GM12864 (cell line): ENCODE measurements at regions not wholly inside any gene's neighbourhood (a gene's known extent, or its start where the extent isn't known, plus 50 kb on each side); places are given as distances from the start of the nearest gene placed in this dataset.

Experiments
- DNase-seq: peaks from one replicate; pipeline ENCODE4 v3.0.0-alpha.2; 2011; ENCODE audit warnings: low read depth
- H3K4me3 ChIP-seq: 2 replicates; pipeline ENCODE4 v1.5.1; 2011; ENCODE audit warnings: mild to moderate bottlenecking, low read depth, low read length, control low read depth
- TF ChIP-seq, protein P1 (sequence below): IDR thresholded peaks from 2 replicates; pipeline ENCODE4 v1.5.1; 2011; ENCODE audit warnings: low read depth, mild to moderate bottlenecking, moderate library complexity, low read length, control low read depth, inconsistent platforms; ENCODE audit errors: missing control alignments

DNA sequence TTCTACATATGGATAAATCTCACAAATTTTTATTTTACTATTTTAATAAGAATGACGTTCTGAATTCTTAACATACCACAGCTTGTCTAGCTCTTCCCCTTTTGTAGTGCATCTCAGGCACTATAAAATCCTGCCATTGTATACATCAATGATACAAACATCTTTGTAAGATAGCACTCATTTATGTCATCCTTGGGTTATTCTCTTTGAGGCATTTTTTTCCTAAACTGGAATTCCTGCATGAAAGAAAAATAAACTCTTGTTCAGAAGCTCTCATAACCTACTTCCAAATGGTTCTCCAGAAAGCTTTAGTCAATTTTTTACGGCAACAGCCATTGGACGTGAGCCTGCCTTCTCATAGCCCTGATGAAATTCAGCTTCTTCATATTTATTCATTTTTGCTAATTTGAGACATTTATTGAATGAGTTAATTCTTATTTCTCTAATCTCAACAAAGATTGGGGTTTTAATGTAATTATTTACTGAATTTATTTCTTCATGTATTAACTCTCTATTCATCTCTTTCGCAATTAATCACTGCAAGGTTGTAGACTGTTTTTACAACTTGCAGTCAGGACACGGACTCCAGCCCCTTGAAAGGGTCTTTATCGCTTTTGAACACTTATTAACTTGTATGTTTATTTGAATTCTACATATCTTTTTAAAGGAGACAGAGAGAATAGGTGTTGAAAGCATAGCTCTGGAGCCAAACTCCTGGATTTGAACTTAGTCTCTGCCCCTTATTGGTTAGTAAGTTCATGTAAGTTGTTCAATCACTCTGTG lies 57.6 kb upstream of the PARD3B start:
- no peak overlapping the region for H3K4me3 ChIP-seq
- TF ChIP-seq, protein P1, sequence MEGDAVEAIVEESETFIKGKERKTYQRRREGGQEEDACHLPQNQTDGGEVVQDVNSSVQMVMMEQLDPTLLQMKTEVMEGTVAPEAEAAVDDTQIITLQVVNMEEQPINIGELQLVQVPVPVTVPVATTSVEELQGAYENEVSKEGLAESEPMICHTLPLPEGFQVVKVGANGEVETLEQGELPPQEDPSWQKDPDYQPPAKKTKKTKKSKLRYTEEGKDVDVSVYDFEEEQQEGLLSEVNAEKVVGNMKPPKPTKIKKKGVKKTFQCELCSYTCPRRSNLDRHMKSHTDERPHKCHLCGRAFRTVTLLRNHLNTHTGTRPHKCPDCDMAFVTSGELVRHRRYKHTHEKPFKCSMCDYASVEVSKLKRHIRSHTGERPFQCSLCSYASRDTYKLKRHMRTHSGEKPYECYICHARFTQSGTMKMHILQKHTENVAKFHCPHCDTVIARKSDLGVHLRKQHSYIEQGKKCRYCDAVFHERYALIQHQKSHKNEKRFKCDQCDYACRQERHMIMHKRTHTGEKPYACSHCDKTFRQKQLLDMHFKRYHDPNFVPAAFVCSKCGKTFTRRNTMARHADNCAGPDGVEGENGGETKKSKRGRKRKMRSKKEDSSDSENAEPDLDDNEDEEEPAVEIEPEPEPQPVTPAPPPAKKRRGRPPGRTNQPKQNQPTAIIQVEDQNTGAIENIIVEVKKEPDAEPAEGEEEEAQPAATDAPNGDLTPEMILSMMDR = no peak
- no peak for DNase-seq

DNA sequence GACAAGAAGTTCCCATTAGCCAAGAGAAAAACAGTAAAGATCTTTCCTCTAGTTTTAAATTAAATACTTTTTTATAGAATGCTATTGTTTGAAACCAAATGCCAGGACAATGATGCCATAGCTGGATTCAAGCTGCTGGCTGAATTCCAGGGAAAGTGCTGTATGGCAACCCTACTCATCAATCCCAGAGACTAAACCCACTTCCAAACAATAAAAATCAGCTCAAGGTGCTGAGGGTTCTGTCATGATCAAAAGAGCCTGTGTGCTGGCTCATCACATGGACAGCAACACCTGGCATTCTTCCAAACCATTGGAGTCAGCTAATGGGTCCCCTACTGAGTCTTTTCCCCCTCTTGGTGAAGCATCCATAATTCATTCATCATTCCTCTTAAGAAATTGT lies 53.7 kb upstream of the PARD3B start:
- H3K4me3 ChIP-seq = no peak overlapping the region
- DNase-seq = no peak
- TF ChIP-seq, protein P1 = no peak

DNA sequence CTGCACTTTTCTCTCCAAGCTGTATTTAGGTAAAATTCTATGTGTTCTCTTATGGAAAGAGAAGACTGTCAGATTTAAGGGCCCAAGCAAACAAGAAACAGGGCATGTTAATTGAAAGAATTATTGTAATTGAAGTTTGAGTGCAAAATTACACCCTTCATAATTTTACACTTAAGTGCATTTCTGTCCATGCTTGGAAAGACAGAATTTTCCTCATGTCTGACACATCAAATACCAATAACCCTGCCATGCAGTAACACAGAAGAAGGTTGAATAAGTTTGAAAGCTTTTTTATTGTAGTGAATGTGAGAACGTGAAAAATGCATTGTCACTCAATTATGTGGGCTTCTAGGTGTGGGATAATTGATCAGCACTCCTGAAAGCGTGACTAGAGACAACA lies 52.9 kb upstream of the PARD3B start:
- DNase-seq = no peak
- H3K4me3 ChIP-seq = no peak overlapping the region
- TF ChIP-seq, protein P1 = no peak

DNA sequence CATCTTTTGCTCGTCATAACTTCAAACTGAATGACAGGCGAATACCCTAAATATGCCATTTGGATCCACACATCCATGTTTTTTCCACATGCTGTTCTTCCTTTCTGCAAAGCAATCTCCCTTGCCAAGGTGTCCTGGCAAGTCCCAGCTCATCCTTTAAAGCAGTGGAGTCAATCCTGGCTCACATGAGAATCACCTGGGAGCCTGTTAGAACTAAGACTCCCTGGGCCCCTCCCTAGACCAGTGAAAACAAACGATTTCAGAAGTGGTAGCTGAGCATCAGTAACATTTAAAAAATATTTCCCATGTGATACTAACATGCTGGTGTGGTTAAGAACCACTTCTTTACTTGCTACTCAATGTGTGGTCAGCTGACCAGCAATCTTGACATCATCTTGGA lies 50.6 kb upstream of the PARD3B start:
- TF ChIP-seq, protein P1 = no peak
- H3K4me3 ChIP-seq = no peak overlapping the region
- DNase-seq = no peak

DNA sequence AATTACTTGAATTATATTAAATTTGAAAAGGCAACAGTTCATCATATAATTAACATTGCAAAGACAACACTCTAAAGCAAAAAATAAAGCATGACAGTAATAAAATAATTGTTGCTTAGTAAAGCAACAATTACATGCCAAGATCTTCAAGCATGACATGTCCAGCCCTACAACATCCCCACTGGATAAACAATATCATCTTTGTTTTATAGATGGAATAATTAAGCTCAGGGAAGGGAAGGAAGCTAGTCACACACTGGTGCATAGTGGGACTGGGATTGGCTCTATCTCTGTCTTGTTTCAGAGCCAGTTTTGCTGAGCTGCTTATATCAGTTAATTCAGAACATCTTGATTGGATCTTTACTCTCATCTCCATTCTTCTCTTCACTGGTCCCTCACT lies 49.9 kb upstream of the PARD3B start:
- no peak for DNase-seq
- TF ChIP-seq, protein P1 = no peak
- H3K4me3 ChIP-seq = no peak overlapping the region
